IPS-20b (cell line): ENCODE measurements at regions not wholly inside any gene's neighbourhood (a gene's known extent, or its start where the extent isn't known, plus 50 kb on each side); places are given as distances from the start of the nearest gene placed in this dataset.

Experiments
- H3K27ac ChIP-seq: one replicate; pipeline ENCODE4 v1.5.1; 2013; ENCODE audit warnings: low read length
- H3K27me3 ChIP-seq: 2 replicates; pipeline ENCODE4 v1.6.1; 2013; ENCODE audit warnings: mild to moderate bottlenecking, low read length, inconsistent platforms; ENCODE audit not compliant: insufficient read depth
- H3K36me3 ChIP-seq: 2 replicates; pipeline ENCODE4 v1.6.1; 2013; ENCODE audit warnings: low read depth, mild to moderate bottlenecking, inconsistent platforms, low read length, moderate library complexity; ENCODE audit not compliant: insufficient read depth
- H3K4me1 ChIP-seq: 2 replicates; pipeline ENCODE4 v1.6.1; 2013; ENCODE audit warnings: mild to moderate bottlenecking, control low read depth, inconsistent platforms, low read length, moderate library complexity; ENCODE audit not compliant: insufficient read depth
- H3K4me3 ChIP-seq: 2 replicates; pipeline ENCODE4 v1.5.1; 2013; ENCODE audit warnings: mild to moderate bottlenecking, low read length, inconsistent platforms
- H3K9ac ChIP-seq: 2 replicates; pipeline ENCODE4 v1.6.1; 2013; ENCODE audit warnings: low read depth, mild to moderate bottlenecking, inconsistent platforms, low read length, moderate library complexity
- H3K9me3 ChIP-seq: 2 replicates; pipeline ENCODE4 v1.6.1; 2013; ENCODE audit warnings: mild to moderate bottlenecking, low read depth, low read length, inconsistent platforms; ENCODE audit not compliant: insufficient read depth

DNA sequence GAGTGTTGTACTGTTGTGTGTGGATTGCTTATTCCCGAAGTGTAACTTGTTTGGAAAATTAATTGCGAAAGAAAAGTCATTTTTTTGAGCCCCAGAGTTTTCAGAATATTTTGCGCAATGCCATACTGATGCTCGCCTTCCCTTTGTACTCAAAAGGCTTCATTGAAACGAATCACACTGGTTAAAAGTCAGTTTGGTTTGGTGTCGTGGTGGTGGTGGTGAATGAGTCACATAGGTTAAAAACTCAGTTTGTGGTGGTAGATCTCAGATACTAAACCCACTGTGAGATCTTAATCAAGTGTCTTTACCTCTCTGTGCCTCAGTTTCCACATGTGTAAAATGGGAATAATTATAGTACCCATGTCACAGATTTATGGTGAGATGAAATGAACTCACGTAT is 61.1 kb upstream of the IL6 start:
- H3K9ac ChIP-seq, result no peak overlapping the region

GRCh38 chr7:22664988-22665798 is 61.8 kb upstream of the IL6 start:
- no peak overlapping the region for H3K9ac ChIP-seq
- H3K27me3 ChIP-seq, result no peaks in the 10 kb centered on the region
- peaks cover 48% of the 10 kb centered on the region for H3K4me1 ChIP-seq
- no peak overlapping the region for H3K4me3 ChIP-seq
- no peaks in the 10 kb centered on the region for H3K36me3 ChIP-seq
- H3K27ac ChIP-seq, result no peak overlapping the region
- H3K9me3 ChIP-seq, result no peaks in the 10 kb centered on the region

More for the DNA sequence above, 61.1 kb upstream of the IL6 start:
- Histone ChIP-seq H3K9me3 (no peaks in the 10 kb centered on the region), H3K4me3 (no peak overlapping the region), H3K36me3 (no peaks in the 10 kb centered on the region), H3K27me3 (no peaks in the 10 kb centered on the region), H3K4me1 (peaks cover 51% of the 10 kb centered on the region), H3K27ac (no peak overlapping the region)

GRCh38 chr7:22663721-22664120 is 63.3 kb upstream of the IL6 start:
- no peaks in the 10 kb centered on the region for H3K27me3 ChIP-seq
- no peak overlapping the region for H3K9ac ChIP-seq
- H3K4me3 ChIP-seq, result no peak overlapping the region
- no peaks in the 10 kb centered on the region for H3K36me3 ChIP-seq
- no peak overlapping the region for H3K27ac ChIP-seq
- H3K9me3 ChIP-seq, result no peaks in the 10 kb centered on the region
- H3K4me1 ChIP-seq, result peaks cover 33% of the 10 kb centered on the region

- Histone ChIP-seq H3K4me3 (no peak overlapping the region), H3K27ac (no peak overlapping the region), H3K4me1 (peaks cover 30% of the 10 kb centered on the region), H3K9me3 (no peaks in the 10 kb centered on the region), H3K9ac (no peak overlapping the region), H3K36me3 (no peaks in the 10 kb centered on the region), H3K27me3 (no peaks in the 10 kb centered on the region)
Observed at GRCh38 chr7:22663357-22663718, 63.7 kb upstream of the IL6 start.

- Histone ChIP-seq H3K9me3 (no peaks in the 10 kb centered on the region), H3K27ac (no peak overlapping the region), H3K9ac (no peak overlapping the region), H3K4me3 (no peak overlapping the region), H3K4me1 (peaks cover 26% of the 10 kb centered on the region), H3K36me3 (no peaks in the 10 kb centered on the region), H3K27me3 (no peaks in the 10 kb centered on the region)
Observed at GRCh38 chr7:22662556-22663356, 64.2 kb upstream of the IL6 start.

DNA sequence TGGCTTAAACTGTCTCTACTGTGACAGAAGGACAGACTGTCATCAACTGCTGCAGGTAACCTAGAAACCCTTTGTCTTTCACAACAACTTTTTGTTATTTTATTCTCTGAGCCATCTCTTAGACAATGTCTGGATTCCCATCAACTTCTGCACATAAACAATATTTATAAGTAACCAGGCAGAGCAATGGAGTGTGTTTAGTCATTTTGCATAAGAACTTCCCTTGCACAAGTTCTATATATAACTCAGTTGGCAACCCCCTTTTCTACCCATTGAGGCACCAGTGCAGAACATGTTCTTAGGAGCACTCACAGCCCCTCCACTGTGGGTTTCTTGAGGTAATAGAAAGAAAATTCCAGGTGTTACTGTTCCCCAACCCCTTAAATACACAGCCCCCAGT is 65.0 kb upstream of the IL6 start:
- Histone ChIP-seq H3K27me3 (no peaks in the 10 kb centered on the region), H3K4me1 (peaks cover 20% of the 10 kb centered on the region), H3K9me3 (no peaks in the 10 kb centered on the region), H3K4me3 (no peak overlapping the region), H3K36me3 (no peaks in the 10 kb centered on the region), H3K9ac (no peak overlapping the region), H3K27ac (no peak overlapping the region)

DNA sequence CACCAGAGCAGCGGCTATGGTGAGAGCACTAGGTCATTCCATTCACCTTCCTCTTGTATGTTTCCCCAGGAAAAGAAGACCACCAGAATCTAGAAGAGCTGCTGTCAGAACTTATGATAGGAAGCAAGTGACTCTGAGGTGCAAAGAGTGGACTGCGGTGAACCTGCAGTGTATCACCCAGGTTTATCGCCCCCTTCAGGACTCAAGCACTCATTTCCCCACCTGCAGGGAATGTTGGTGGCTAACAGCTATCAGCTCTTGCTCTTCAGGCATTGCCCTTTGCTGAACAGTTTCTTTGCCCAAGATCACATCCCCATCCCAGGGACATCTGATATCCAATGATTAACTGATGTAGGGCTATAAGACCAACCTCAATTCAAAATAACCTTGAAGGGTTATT is 66.3 kb upstream of the IL6 start:
- no peaks in the 10 kb centered on the region for H3K36me3 ChIP-seq
- H3K27ac ChIP-seq, result no peak overlapping the region
- H3K9ac ChIP-seq, result no peak overlapping the region
- H3K4me1 ChIP-seq, result peaks cover 15% of the 10 kb centered on the region
- H3K9me3 ChIP-seq, result no peaks in the 10 kb centered on the region
- H3K27me3 ChIP-seq, result no peaks in the 10 kb centered on the region
- H3K4me3 ChIP-seq, result no peak overlapping the region

GRCh38 chr7:22660293-22660692 is 66.7 kb upstream of the IL6 start:
- Histone ChIP-seq H3K4me3 (no peak overlapping the region), H3K9ac (no peak overlapping the region), H3K36me3 (no peaks in the 10 kb centered on the region), H3K27me3 (no peaks in the 10 kb centered on the region), H3K9me3 (no peaks in the 10 kb centered on the region), H3K4me1 (peaks cover 15% of the 10 kb centered on the region), H3K27ac (no peak overlapping the region)

GRCh38 chr7:22659741-22660140 is 67.3 kb upstream of the IL6 start:
- Histone ChIP-seq H3K4me1 (peaks cover 15% of the 10 kb centered on the region), H3K9ac (no peak overlapping the region), H3K27me3 (no peaks in the 10 kb centered on the region), H3K9me3 (no peaks in the 10 kb centered on the region), H3K36me3 (no peaks in the 10 kb centered on the region), H3K4me3 (no peak overlapping the region), H3K27ac (no peak overlapping the region)

DNA sequence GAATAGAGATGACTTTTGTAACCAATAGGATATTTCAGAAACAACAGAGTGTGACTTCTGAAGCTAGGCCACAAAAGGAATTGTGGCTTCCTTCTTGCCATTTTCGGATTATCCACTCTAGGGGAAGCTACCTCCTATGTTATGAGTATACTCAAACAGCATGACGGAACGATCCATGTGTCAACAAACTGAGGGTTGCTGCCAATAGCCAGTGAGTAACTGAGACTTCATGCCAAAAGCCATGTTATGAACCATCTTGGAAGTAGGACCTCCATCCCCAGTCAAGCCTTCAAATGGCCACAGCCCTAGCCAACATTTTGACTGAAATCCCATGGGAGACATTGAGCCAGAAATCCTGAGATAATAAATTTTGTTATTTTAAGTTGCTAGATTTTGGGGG is 69.0 kb upstream of the IL6 start:
- Histone ChIP-seq H3K4me1 (peaks cover 15% of the 10 kb centered on the region), H3K27me3 (no peaks in the 10 kb centered on the region), H3K9me3 (no peaks in the 10 kb centered on the region), H3K36me3 (no peaks in the 10 kb centered on the region), H3K9ac (no peak overlapping the region), H3K27ac (no peak overlapping the region), H3K4me3 (no peak overlapping the region)

GRCh38 chr7:22657479-22657878 is 69.5 kb upstream of the IL6 start:
- Histone ChIP-seq H3K27ac (no peak overlapping the region), H3K4me3 (no peak overlapping the region), H3K9ac (no peak overlapping the region), H3K27me3 (no peaks in the 10 kb centered on the region), H3K9me3 (no peaks in the 10 kb centered on the region), H3K4me1 (peaks cover 10% of the 10 kb centered on the region), H3K36me3 (no peaks in the 10 kb centered on the region)

DNA sequence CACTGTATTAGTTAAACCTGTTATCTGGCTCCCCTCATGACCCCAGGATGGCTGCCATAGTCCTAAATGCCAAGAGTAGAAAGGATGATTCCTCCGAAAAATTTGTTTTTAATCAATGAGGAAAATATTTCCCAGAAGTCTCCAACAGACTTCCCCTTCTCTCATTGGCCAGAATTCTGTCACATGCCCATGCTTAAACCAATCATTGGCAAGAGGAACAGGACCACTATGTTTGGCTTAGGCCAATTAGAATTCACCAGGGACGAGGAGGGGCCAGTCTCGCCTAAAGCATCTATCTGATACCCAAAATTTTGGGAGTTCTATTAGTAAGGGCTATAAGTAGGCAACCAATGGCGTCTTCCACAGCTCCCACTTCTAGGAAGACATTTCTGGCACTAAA is 71.2 kb upstream of the IL6 start:
- H3K4me1 ChIP-seq, result peaks cover 4% of the 10 kb centered on the region
- H3K9ac ChIP-seq, result no peak overlapping the region
- no peaks in the 10 kb centered on the region for H3K36me3 ChIP-seq
- H3K27me3 ChIP-seq, result no peaks in the 10 kb centered on the region
- no peak overlapping the region for H3K4me3 ChIP-seq
- H3K9me3 ChIP-seq, result no peaks in the 10 kb centered on the region
- H3K27ac ChIP-seq, result no peak overlapping the region
